ENCODE measurements at regions not wholly inside any gene's neighbourhood (a gene's known extent, or its start where the extent isn't known, plus 50 kb on each side); places are given as distances from the start of the nearest gene placed in this dataset.

DNA sequence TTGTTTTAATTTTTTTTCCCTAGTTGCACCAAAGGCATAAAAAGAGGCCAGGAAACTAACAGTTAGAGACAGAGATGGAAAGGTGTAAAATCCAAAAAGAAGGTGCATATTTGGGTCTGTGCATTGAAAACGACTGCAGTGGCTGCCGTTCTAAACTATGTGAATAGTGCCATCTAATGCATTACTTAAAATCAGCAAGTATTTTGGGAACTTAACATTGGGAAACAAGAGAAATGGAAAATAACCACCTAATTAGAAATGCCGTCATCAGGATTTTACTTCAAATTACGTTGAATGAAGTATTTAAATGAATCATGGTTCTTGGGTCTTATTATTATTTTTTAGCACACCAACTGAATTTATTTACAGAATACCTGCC lies 189.5 kb upstream of the MIR17HG start:
- no peak for DNase-seq (ENCODE audit: low read depth in 2 of 2)

DNA sequence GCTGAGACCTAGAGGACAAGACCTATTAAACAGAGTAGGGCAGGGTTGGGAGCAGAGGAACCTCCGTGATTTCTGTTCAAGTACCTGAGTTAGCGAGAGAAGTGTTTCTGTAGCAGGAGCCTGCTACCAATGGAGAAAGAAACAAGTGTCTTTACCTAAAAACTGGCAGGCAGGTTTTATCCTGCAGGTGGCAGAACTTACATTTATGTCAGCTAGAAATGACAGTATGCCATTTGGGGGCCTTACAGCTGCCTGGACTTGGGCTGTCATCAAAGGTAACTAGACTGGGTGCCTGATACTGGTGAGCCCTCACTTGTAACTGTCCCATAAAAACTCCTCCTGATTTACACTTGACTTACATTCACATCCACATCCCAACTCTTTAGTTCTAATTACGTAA lies 185.3 kb upstream of the MIR17HG start:
- DNase-seq (ENCODE audit: low read depth in 2 of 2): no peak

DNA sequence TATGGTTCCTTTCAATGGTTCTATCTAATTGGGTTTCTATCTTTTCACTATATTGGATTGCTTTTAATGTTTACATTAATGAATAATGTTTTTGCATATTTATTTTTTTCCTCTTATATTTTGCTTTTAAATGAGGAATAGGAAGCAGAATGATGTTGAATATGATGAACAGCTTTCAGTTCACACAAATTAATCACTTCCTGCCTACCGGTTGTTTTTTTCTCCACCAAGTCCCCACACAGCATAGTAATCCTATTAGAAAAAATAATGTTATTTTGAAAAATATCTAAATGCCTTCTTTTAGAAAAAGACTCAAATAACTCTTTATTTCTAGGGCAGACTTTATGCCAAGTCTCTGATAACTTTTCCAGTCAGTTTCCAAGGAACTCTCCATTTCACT lies 184.9 kb upstream of the MIR17HG start:
- no peak for DNase-seq (ENCODE audit: low read depth in 2 of 2)

DNA sequence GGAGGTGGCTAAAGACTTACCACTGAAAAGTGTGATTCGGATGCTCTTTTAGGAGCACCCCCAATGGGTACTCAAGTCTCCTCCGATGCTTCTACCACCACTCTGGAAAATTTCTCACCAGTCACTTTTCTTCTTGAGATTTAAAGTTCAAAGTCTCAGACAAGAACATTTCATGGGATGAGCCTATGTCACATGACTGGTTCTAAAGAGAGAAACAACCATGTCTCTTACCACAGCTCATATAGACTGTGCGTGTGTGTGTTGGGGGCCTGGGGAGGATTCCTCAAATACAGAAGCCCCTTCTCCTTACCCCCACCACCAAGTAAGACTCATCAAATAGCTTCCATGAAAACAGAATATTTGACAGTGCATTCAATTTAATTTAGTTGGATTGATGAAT lies 181.7 kb upstream of the MIR17HG start:
- no peak for DNase-seq (ENCODE audit: low read depth in 2 of 2)

DNA sequence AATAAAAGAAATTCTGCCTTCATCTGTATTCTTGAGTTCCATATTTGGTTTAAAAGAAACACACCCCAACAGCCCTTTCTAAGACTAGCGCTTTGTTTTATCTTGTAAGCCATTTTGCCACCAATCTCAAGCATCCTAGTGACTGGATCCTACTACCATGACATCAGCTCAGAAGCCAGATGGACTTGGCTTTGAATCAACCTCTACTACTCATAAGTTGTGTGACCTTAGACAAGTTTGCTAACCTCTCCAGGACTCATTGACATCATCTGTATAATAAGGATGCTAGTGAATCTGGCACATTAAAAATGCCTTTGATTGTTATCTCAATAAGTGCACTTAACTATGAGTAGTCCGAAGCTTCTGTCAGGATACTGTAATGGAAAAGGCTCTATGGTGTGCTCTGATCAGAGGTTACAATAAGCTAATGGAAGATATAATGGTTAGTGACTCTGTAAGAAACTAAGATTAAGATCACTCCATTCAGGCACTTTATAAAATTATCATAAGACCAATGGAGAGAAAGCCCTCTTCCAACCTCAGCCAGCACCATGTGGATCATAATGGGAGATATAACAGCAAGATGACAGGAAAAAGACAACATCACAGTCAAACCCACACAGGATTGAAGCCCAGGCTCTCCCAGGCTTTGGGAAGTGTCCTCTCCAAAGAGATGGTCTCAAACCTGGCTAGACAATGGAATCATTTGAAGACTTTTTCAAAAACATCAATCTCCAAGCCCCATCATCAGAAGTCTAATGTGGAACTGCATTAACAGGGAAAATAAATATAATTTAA lies 180.6 kb upstream of the MIR17HG start:
- DNase-seq (ENCODE audit: low read depth in 2 of 2): no peak

DNA sequence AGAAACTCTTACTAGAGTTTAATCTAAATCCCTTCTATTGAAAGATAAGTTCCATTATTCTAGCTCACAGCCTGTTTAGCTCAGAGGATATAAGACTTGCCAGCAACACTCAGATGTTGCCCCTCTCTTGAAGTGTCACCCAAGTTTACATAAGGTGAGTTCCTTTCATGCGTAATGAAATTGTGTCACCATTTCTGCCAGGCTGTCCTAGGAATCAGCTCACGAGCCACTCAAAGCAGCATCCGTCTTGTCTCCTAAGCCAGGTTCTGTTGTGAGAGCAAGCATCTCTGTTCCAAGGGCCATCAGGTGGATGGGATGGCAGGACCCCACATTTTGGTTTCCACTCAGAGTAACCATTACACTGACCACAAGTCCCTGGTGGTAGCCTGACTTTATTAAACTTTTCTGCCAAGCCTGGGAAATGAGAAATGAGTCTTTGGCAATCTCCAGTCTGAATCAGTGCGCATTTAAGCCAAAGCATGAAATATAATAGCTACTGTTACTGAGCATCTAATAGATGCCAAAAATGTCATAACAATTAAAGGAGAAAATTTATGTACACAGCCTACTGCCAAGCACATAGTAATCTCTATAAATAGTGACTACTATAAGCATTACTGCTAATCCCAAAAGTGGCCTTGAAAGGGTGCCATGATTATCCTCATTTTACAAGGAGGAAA lies 179.6 kb upstream of the MIR17HG start:
- DNase-seq (ENCODE audit: low read depth in 2 of 2): no peak

DNA sequence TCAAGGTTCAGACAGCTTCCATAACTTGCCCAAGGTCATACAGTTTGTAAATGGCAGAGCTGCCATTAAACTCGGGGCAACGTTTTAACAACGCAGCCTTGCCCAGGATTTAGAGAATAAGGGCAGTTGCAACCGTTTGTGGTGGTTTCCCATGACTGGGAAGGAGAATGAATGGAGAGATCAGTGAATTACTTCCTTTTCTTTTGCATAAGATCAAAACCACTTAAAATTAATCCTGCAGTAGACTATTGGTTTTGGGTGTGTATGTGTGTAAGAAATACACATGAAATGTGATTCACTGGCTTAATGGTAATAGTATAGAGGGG lies 179.1 kb upstream of the MIR17HG start:
- no peak for DNase-seq (ENCODE audit: low read depth in 2 of 2)

DNA sequence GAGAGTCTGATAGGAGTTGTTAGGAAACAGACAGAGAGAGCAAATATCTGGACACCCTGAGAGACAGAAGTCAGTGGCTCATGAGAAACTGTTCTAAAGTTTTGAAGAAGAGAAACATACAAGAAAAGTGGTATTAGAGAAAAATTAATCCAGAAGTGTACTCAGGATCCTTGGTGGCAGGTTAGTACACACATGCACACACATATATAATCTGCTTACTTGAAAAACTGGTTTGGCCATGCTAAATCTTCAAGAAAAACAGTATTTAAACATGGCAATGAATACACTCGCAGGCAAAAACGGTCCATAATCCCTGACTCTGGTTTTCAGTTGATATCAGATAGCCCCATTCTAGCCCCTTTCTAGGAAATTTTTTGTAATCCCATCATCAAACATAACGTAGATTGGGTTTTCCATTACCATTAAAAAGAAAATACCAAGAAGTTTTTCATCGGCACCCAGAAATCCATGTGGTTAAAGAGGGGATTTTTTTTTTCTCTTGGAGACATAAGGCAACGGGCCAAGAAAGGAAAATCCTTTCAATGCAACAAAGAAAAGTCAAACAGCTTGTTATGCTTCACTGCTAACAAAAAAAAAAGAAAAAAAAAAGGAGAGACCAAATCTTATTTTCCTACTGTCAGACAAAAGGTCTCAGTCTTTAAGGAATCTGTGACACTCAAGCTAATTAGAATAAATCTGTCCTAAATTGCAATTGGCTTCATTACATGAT lies 178.0 kb upstream of the MIR17HG start:
- no peak for DNase-seq (ENCODE audit: low read depth in 2 of 2)

DNA sequence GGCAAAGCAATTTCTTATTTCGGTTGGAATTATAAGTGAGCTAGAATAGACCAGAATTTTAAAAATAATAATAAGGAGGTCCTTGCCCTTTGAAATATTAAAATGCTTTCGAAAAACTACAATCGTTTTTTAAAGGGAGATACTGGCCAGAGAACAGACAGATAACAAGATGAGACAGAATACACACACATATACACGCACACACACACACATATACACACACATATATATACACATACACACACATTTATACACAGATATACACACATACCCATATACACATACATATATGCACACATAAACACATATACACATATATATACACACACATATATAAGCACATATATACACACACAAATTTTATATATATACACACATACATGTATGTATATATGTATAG lies 175.3 kb upstream of the MIR17HG start:
- DNase-seq (ENCODE audit: low read depth in 2 of 2): no peak

DNA sequence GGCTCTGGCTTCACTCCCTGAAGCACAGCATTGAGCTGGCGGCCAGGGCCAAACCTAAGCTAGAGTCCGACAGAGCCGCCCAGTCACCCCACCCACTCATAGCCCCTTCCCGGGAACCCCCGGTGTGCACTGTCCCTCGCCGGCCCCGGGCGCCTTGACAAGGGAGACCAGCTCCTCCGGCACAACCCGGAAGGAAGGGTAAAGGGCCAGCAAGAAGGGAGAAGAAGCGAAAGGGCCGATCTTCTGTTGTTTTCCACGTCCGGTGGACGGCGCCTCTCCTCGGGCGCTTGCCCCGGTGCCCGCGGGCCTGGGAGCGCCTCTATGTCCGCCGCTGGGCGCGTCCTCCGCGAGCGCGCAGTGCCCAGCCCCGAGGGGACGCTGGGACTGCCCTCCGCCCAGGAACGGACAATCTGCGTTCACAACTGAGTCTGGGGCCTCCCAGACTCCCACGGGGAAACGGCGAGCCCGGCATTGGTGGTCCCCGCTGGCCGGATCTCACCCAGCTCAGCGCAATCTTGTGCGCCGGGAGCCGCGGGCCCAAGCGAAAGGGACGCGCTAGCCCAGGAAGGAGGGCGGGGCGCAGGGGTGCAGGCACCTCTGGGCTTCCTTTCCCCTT lies 172.5 kb upstream of the MIR17HG start:
- no peak for DNase-seq (ENCODE audit: low read depth in 2 of 2)

DNA sequence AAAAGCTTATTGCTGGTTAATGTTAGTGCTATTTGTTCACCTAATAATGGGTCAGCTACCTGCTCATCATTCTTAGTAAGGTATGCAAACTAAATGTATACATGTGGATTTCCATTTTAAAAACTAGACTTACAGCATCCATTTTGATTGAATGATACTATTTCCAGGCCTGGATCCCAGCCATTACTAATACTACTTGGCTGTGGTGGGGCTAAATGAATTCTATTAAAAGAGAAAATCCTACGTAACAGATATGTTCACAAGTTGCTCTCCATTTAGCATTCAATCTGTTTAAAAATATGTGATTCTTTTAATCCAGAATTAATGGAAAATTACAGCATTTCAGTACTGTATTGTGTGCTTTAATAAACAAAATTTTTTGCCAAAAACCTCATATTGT lies 169.4 kb upstream of the MIR17HG start:
- DNase-seq (ENCODE audit: low read depth in 2 of 2): no peak

DNA sequence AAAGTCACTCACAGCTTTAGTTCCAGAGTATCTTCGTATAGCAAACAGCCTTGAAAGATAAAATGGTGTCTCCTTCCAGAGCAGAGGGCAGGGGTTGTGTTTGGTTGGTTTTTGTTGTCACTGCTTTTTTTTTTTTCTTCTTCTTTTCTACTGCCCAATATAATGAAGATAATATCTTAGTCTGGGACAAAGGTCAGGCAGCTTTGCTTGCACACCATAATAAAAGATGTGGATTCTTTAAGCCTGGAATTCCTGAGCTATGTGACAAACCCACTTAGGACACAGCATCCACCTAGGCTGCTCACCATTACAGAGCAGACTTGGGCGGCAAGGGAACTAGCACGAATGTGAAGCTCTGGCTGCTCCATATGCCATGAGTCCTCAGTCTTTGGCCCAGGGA lies 165.6 kb upstream of the MIR17HG start:
- no peak for DNase-seq (ENCODE audit: low read depth in 2 of 2)

DNA sequence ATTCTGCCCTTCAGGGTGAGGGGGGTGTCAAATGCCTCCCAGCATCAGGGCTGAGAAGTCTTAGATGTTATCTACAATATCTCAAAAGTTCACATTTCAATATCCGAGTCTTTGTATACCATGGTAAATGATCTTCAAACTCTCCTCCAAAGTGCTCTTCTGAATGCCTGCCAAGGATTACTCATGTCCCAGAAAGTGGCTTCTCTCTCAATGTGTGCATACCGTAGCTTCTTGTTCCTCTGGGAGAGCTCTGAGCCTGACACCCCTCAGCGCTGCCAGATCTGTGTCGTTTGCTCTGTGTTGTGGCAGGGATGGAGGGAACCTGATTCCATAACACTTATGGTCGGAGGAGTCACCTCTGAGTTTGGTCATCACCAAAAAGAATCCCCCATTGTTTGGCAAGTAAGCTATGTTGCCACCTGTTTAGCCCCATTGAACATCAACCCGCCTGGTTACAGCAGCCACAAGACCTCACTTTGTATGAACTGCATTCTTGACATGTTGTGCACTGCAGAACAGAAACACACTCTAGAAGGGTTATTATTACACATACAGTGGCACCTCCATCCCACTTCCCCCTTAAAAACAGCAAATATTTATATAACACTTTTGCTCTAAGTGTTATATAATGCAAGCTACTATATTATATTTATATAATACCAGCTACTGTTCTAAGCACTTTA lies 163.1 kb upstream of the MIR17HG start:
- no peak for DNase-seq (ENCODE audit: low read depth in 2 of 2)

DNA sequence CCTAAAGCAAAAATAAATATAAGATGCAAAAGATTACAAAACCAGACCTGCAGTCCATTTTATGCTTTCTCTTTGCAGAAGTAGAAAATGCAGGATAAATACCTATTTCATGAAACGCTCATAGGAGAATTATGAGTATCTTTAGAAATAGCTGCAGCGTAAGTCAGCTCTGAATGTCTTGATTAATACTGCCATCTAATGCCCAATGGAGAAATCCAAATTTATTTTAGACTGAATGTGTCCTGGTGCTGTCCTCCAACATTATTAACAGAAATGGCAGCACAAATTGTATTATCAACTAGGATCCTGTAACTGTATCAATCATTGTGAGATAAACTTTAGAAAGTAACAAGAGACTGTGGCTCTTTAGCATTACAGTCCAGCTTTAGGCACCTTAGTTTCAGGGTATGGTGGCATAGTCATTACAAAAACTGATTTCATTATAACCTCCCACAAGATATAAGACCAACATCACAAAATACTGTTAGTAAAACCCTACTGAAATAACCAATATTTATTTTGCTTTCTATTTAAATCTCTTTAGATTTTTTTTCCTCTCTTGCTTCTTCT lies 162.1 kb upstream of the MIR17HG start:
- no peak for DNase-seq (ENCODE audit: low read depth in 2 of 2)

DNA sequence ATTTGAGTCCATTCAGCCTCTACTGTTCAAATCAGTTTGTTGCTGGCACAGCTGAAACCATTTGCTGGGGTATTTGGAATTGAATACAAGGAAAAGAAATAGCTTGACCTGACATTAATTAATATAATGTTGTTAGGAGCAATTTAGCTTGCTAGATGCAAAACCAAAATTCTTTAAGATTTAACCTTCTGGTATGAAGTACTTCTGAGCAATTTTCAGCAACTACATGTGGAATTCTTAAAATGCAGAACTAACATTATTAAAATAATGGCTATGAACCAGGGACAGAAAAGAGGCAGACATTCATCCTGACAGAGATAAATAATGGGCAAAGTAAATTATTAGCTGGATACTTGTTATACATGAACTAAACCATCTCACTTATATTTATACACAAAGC lies 160.0 kb upstream of the MIR17HG start:
- DNase-seq (ENCODE audit: low read depth in 2 of 2): no peak

DNA sequence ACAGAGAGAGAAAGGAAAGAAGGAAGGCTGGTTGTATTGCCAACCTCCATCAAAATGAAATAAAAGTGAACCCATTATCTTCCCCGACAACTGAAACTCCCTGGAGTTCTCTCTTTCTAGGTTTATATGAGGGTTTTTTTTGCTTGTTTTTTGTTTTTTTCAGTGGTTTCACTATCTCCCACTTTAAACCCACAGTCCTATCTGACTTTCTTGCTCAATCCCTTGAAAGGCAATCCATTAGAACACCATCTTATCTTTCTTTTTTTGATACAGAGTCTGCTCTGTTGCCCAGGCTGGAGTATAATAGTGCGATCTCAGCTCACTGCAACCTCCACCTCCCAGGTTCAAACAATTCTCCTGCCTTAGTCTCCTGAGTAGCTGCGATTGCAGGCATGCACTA lies 158.0 kb upstream of the MIR17HG start:
- no peak for DNase-seq (ENCODE audit: low read depth in 2 of 2)

DNA sequence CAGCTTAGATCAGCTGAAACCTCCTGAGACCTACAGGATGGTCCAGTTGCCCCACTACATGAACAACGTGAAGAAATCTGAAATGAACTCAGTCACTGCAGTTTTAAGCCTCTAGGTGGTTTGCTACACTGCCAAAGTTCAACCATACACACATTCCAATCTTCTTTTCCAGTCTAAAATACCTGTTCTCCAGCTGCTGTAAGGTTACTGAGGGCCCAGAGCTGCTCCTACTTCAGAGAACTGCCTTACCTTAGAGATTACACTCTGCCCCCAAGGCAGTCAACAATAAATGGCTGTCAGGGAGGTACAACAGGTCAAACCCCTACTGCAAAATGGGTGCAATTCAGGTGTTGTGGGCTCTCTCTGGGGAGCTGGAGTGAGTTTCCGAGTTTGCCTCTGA lies 154.1 kb upstream of the MIR17HG start:
- no peak for DNase-seq (ENCODE audit: low read depth in 2 of 2)

DNA sequence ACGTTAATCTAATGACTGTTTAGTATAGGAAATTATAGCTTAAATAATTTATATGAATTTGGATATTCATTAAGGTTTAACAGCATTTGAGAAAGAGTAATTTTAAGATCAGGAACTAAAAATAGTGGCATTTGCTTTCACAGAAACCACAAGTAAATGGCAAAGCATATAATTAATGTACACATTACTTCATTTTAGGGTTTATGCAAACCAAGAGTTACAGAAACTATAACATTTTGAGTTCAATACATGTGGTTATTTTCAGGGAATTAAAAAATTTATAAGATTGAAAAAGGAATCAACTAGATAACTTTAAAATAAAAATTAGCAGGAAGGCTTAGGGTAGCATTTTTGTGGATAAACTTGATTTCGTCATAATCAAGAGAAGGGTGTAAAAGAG lies 151.7 kb upstream of the MIR17HG start:
- no peak for DNase-seq (ENCODE audit: low read depth in 2 of 2)

DNA sequence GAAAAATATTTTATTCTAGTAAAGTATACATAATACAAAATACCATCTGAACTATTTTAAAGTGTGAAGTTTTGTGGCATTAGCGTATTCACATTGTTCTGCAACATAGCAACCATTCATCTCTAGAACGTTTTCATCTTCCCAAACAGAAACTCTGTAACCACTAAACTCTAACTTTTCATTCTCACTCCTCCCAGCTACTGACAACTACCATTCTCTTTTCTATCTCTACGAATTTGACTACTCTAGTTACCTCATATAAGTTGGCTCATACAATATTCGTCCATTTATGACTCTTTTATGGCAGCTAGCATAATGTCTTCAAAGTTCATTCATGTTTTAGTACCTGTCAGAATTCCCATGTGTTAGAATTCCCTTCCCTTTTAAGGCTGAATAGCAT lies 150.5 kb upstream of the MIR17HG start:
- no peak for DNase-seq (ENCODE audit: low read depth in 2 of 2)

DNA sequence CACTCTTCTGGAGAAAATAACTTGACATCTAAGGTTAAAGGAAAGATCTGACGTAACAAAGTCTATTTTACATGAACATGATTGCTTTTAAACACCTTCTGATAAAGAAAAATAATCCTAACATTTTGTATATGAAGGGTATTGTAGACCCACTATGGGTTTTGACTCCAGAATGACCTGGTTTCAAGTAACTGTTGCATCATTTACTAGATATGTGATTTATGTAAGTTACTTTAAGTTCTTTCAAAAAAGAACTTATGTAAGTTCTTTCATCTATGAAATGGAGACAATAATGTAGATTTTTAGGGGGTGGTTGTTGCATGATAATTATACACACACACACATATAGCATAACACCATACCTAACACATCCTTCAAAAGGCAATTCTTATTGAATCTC lies 147.6 kb upstream of the MIR17HG start:
- no peak for DNase-seq (ENCODE audit: low read depth in 2 of 2)

DNA sequence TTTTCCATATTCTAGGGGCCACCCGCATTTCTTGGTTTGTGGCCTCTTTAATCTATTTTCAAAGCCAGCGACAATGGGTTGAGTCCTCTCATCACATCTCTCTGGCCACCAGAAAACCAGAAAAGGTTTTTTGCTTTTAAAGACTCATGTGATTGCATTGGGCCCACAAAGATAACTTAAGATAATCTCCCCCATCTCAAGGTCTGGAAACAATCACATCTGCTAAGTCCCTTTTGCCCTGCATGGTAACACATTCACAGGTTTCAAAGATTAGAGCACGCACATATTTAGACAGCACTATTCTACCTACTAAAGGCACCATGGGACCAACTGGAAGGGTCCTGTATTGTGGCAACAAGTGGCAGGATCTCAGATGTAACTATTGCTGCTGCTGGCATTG lies 147.0 kb upstream of the MIR17HG start:
- no peak for DNase-seq (ENCODE audit: low read depth in 2 of 2)

DNA sequence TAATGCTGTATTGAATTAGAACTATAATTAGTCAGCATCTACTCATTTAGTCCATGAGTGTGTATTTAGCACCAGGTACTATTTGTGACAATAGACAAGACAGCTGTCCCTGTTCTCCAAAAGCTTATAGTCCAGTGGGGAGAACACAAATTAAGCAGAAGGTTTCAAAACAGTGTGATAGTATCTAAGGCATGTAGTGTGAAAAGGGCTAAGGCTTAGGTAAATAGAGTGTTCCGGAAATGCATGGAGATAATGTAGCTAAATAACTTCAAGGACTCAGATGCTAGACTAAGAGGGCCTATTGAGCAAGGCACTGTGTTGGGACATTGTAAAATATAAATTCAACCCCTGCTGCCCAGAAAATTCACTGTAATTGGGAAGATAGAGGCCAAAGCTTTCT lies 144.1 kb upstream of the MIR17HG start:
- no peak for DNase-seq (ENCODE audit: low read depth in 2 of 2)

All from stimulated activated CD4-positive, alpha-beta T cell treated with anti-CD3 and anti-CD28 coated beads, Interleukin-12 subunit alpha, Interleukin-12 subunit beta, amount 100 ng/mL, for 24 hours (primary cell).